Heart left ventricle (tissue), 16 donors: ENCODE measurements at regions not wholly inside any gene's neighbourhood (a gene's known extent, or its start where the extent isn't known, plus 50 kb on each side); places are given as distances from the start of the nearest gene placed in this dataset.

Source experiments
- ATAC-seq, 4 donors: fragments of 200-7000 bp; cut with Tn5 transposase; one replicate each; pipeline ENCODE4 v1.9.1; 2020 to 2022; ENCODE audit warnings: moderate library complexity in 4 of 4, mild to moderate bottlenecking in 3 of 4, moderate number of reproducible peaks in 1 of 4
- DNase-seq, 5 donors: peaks; one replicate each; pipeline ENCODE4 v3.0.0-alpha.2; 2020
- H3K27ac ChIP-seq, 12 donors: fragments of 200-600 bp; sonication (generic) in 4 of 12; one replicate each; pipeline versions ENCODE4 v1.5.0 to v1.8.0; 2016 to 2022; ENCODE audit warnings: mild to moderate bottlenecking in 2 of 12
- H3K27me3 ChIP-seq, 9 donors: fragments of 200-600 bp; sonication (generic) in 2 of 9; one replicate each; pipeline versions ENCODE4 v1.5.1 to v1.8.0; 2016 to 2022; ENCODE audit warnings: mild to moderate bottlenecking in 3 of 9
- H3K36me3 ChIP-seq, 9 donors: fragments of 200-600 bp; sonication (generic) in 2 of 9; one replicate each; pipeline versions ENCODE4 v1.5.0 to v1.8.0; 2018 to 2022; ENCODE audit warnings: mild to moderate bottlenecking in 2 of 9
- H3K4me1 ChIP-seq, 12 donors: fragments of 200-600 bp; sonication (generic) in 4 of 12; one replicate each; pipeline versions ENCODE4 v1.5.0 to v1.8.0; 2016 to 2022; ENCODE audit warnings: mild to moderate bottlenecking in 3 of 12
- H3K4me3 ChIP-seq, 12 donors: fragments of 200-600 bp; sonication (generic) in 4 of 12; one replicate each; pipeline versions ENCODE4 v1.5.0 to v1.8.0; 2017 to 2022; ENCODE audit warnings: mild to moderate bottlenecking in 9 of 12, moderate library complexity in 4 of 12
- H3K9me3 ChIP-seq, 12 donors: fragments of 200-600 bp; sonication (generic) in 4 of 12; one replicate each; pipeline versions ENCODE4 v1.5.0 to v1.8.0; 2016 to 2022; ENCODE audit warnings: mild to moderate bottlenecking in 1 of 12
- POLR2A ChIP-seq, 2 donors: fragments of 450-650 bp; IDR thresholded peaks; one replicate each; pipeline ENCODE4 v1.6.1; 2017; ENCODE audit warnings: antibody characterized with exemption in 2 of 2, mild to moderate bottlenecking in 2 of 2, moderate library complexity in 2 of 2
- WGBS, 4 donors: extraction: QIAGEN DNeasy Blood & Tissue Kit in 2 of 4; methylation state at CpG; one replicate each; pipeline versions ENCODE4 v1.1.5 to v1.1.7; 2013 to 2018; 5-methylcytosine and 5-hydroxymethylcytosine counted together
- intact Hi-C, 10 donors: fragments of 100-400 bp; cut with DNase I; formaldehyde crosslinking; loops; one replicate each; pipeline versions ENCODE4 v1.11.1 to v1.14.2; 2022
- TF ChIP-seq, protein P1 (sequence below), 12 donors: fragments of 200-600 bp; sonication (generic) in 4 of 12; IDR thresholded peaks; one replicate each; pipeline versions ENCODE4 v1.5.0 to v1.8.0; 2018 to 2022; ENCODE audit warnings: antibody characterized with exemption in 12 of 12, mild to moderate bottlenecking in 5 of 12
- donor health status: ischemic (EF 13 %, LVEDD 7.1; RV severe dilation, severe dysfunction).
- donor health status: healthy with polysubstance abuse.
- donor health status: DM: no; HTN: yes; CAD: no.
- donor health status: DM: no; HTN: no; CAD: no.
- donor health status: ischemic (EF 25% LVEDD 6.9; RV normal size, moderate dysfunction).
- donor health status: ischemic (EF 25% LVEDD 5.7; RV mildly dilated, moderate dysfunction).
- donor health status: healthy.
- donor health status: DM: yes; HTN: yes; CAD: no.
- donor health status: ischemic (EF 35%, LVEDD 5.7; RV mildly dilated, moderate dysfunction).
- donor health status: nonischemic (EF 11% LVEDD 7.7; RV severe dilation, severe dysfunction).
- donor health status: DM: yes; HTN: yes; CAD: no.
- donor health status: PGD.
- donor health status: ischemic (EF 29% LVEDD 5.4; RV normal size, mild dysfunction).
- donor health status: nonischemic (EF 23%, LVEDD 6.1; RV moderate dilation, normal function).

DNA sequence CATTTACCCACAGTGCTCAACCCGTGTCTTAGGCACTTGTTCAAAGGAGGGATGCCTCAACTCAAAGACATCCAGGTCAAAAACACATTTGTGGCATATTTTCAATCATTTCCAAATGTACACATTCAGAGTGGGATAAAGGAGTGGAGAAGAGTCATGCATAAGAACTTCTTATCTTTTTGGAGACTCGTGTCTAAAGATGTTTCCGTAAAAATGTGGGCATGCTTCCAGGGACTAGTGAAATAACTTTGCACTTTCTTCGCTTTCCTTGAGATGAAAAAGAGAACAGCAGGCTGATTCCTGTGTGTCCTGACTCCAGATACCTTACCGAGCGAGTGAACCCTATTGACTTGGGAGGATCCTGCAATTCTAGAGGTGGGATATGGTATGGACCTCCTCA is 256.6 kb upstream of the KCNJ16 start:
- intact Hi-C loops: no loop called here
- Histone ChIP-seq H3K4me3 (no peak overlapping the region), H3K27me3 (no peaks in the 10 kb centered on the region), H3K36me3 (no peaks in the 10 kb centered on the region), H3K27ac (no peak overlapping the region), H3K4me1 (peaks cover 0 to 7% (median 0%) of the 10 kb centered on the region in 12 donors), H3K9me3 (no peaks in the 10 kb centered on the region)
- 51 to 58% (median 55%) methylated on average over 6 of the region's 6 CpGs for WGBS, 4 donors
- TF ChIP-seq, protein P1, sequence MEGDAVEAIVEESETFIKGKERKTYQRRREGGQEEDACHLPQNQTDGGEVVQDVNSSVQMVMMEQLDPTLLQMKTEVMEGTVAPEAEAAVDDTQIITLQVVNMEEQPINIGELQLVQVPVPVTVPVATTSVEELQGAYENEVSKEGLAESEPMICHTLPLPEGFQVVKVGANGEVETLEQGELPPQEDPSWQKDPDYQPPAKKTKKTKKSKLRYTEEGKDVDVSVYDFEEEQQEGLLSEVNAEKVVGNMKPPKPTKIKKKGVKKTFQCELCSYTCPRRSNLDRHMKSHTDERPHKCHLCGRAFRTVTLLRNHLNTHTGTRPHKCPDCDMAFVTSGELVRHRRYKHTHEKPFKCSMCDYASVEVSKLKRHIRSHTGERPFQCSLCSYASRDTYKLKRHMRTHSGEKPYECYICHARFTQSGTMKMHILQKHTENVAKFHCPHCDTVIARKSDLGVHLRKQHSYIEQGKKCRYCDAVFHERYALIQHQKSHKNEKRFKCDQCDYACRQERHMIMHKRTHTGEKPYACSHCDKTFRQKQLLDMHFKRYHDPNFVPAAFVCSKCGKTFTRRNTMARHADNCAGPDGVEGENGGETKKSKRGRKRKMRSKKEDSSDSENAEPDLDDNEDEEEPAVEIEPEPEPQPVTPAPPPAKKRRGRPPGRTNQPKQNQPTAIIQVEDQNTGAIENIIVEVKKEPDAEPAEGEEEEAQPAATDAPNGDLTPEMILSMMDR (IDR thresholded peaks at IDR 0.05): no peak
- no peak for TF ChIP-seq POLR2A (IDR thresholded peaks at IDR 0.05)
- ATAC-seq: no peak
- no peak for DNase-seq

GRCh38 chr17:69819316-69820087 is 255.5 kb upstream of the KCNJ16 start:
- Histone ChIP-seq H3K27me3 (no peaks in the 10 kb centered on the region), H3K36me3 (no peaks in the 10 kb centered on the region), H3K4me1 (peaks cover 0 to 7% (median 0%) of the 10 kb centered on the region in 12 donors), H3K4me3 (no peak overlapping the region), H3K27ac (no peak overlapping the region), H3K9me3 (no peaks in the 10 kb centered on the region)
- ATAC-seq (no peak), DNase-seq (no peak)
- WGBS, 4 donors: 74 to 90% (median 81%) methylated on average over 5 of the region's 5 CpGs
- intact Hi-C loops: no loop called here
- no peak for TF ChIP-seq POLR2A (IDR thresholded peaks at IDR 0.05)
- TF ChIP-seq, protein P1 (IDR thresholded peaks at IDR 0.05): no peak

GRCh38 chr17:69820876-69821473 is 254.1 kb upstream of the KCNJ16 start:
- ATAC-seq: no peak
- no peak for TF ChIP-seq POLR2A (IDR thresholded peaks at IDR 0.05)
- TF ChIP-seq, protein P1 (IDR thresholded peaks at IDR 0.05): no peak
- WGBS, 4 donors: 86 to 99% (median 97%) methylated on average over 3 to 6 of the region's 6 CpGs
- peaks cover 0 to 7% (median 0%) of the 10 kb centered on the region in 12 donors for H3K4me1 ChIP-seq
- intact Hi-C loops: no loop called here
- peaks cover 0 to 3% (median 0%) of the 10 kb centered on the region in 12 donors for H3K9me3 ChIP-seq
- no peak overlapping the region for H3K4me3 ChIP-seq
- no peak overlapping the region for H3K27ac ChIP-seq
- DNase-seq: no peak
- no peaks in the 10 kb centered on the region for H3K36me3 ChIP-seq
- no peaks in the 10 kb centered on the region for H3K27me3 ChIP-seq

GRCh38 chr17:69822314-69822875 is 252.6 kb upstream of the KCNJ16 start:
- intact Hi-C loops: no loop called here
- Histone ChIP-seq H3K4me1 (peaks cover 0 to 10% (median 2%) of the 10 kb centered on the region in 12 donors), H3K36me3 (no peaks in the 10 kb centered on the region), H3K9me3 (peaks cover 0 to 5% (median 0%) of the 10 kb centered on the region in 12 donors), H3K27ac (no peak overlapping the region), H3K27me3 (no peaks in the 10 kb centered on the region), H3K4me3 (no peak overlapping the region)
- no peak for ATAC-seq
- no peak for TF ChIP-seq POLR2A (IDR thresholded peaks at IDR 0.05)
- TF ChIP-seq, protein P1 (IDR thresholded peaks at IDR 0.05): no peak
- 95 to 97% (median 96%) methylated on average over 8 of the region's 8 CpGs for WGBS, 4 donors
- no peak for DNase-seq
